Astrocyte of the spinal cord (primary cell): ENCODE measurements at regions not wholly inside any gene's neighbourhood (a gene's known extent, or its start where the extent isn't known, plus 50 kb on each side); places are given as distances from the start of the nearest gene placed in this dataset.
"Not testable (repeated sequence)": the region's sequence is repeated elsewhere in the genome, so short reads cannot be mapped to it uniquely, and the experiment has no call there.

Experiments
- DNase-seq: peaks from one replicate; pipeline ENCODE4 v3.0.0; 2011; ENCODE audit warnings: low read depth, low spot score
- H3K4me3 ChIP-seq: 2 replicates; pipeline ENCODE4 v1.5.1; 2011; ENCODE audit warnings: low read depth, mild to moderate bottlenecking, low read length, moderate library complexity
- CTCF ChIP-seq: IDR thresholded peaks from 2 replicates; pipeline ENCODE4 v1.5.1; 2012; ENCODE audit warnings: low read depth, mild to moderate bottlenecking, low read length, inconsistent platforms
- in situ Hi-C: cut with HindIII; loops from 2 replicates; pipeline ENCODE4 v1.10.0; 2017; ENCODE audit warnings: low sequenced_read_pairs

GRCh38 chr16:35203636-35204035, 1744.2 kb downstream of the TP53TG3F start:
- no peak for DNase-seq
- no peak for TF ChIP-seq CTCF
- in situ Hi-C loops, result no loop called here
- no peak overlapping the region for H3K4me3 ChIP-seq

GRCh38 chr16:35207059-35207999, 1747.9 kb downstream of the TP53TG3F start:
- no peak overlapping the region for H3K4me3 ChIP-seq
- no peak for DNase-seq
- no peak for TF ChIP-seq CTCF
- in situ Hi-C loops, result no loop called here

GRCh38 chr16:35208001-35208935, 1748.9 kb downstream of the TP53TG3F start:
- in situ Hi-C loops, result no loop called here
- DNase-seq, result no peak
- H3K4me3 ChIP-seq, result no peak overlapping the region
- TF ChIP-seq CTCF, result no peak

- no peak for DNase-seq
- in situ Hi-C loops, result no loop called here
- no peak overlapping the region for H3K4me3 ChIP-seq
- TF ChIP-seq CTCF, result no peak
Measured at GRCh38 chr16:35210681-35211433, 1751.4 kb downstream of the TP53TG3F start.

GRCh38 chr16:35214840-35215239, 1755.4 kb downstream of the TP53TG3F start:
- TF ChIP-seq CTCF, result no peak
- in situ Hi-C loops, result no loop called here
- DNase-seq, result no peak
- H3K4me3 ChIP-seq, result no peak overlapping the region

GRCh38 chr16:35215287-35215686, 1755.9 kb downstream of the TP53TG3F start:
- no peak for DNase-seq
- H3K4me3 ChIP-seq, result no peak overlapping the region
- no peak for TF ChIP-seq CTCF
- in situ Hi-C loops, result no loop called here

- DNase-seq, in situ Hi-C loops, H3K4me3 ChIP-seq: not testable (repeated sequence)
Measured at GRCh38 chr16:35216261-35216660, 1756.8 kb downstream of the TP53TG3F start.
